ENCODE measurements at regions not wholly inside any gene's neighbourhood (a gene's known extent, or its start where the extent isn't known, plus 50 kb on each side); places are given as distances from the start of the nearest gene placed in this dataset.

DNA sequence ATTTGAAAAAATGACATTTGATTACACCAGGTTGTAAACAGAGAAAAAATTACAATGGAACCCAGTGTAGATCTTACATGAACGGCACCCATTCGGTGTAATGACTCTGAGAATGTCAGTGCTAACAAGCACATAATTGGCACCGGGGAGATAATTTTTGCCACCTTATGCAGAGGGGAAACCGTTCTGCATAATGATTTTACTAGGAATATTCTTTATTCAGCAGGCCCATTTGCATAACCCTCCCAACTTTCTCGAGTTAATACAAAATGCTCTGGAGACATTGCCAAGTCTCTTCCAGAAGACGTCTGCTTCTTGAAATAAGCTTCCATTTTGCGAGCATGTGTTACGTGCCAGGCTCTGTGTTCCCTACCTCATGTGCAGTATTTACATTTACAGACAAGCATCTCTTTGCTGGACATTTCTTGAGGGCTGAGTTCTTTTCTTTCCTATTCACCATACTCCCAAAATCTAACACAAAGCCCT, 275.8 kb downstream of the MIAT start:
- TF ChIP-seq CTCF (IDR thresholded peaks at IDR 0.05; ENCODE audit: low read depth, low read length) (no peak), EZH2phosphoT487 (IDR thresholded peaks at IDR 0.05; ENCODE audit: low read depth) (no peak)
- Histone ChIP-seq H3K36me3 (replicated peaks; ENCODE audit: low read depth, low read length) (no peaks in the 10 kb centered on the region), H3K9ac (ENCODE audit: low read length) (no peak overlapping the region), H3K27me3 (ENCODE audit: low read depth, low read length) (peaks cover 32% of the 10 kb centered on the region), H4K20me1 (ENCODE audit: insufficient read depth, low read length) (no peaks in the 10 kb centered on the region), H3K9me3 (ENCODE audit: insufficient read depth, low read length) (no peaks in the 10 kb centered on the region), H3K4me1 (ENCODE audit: low read length) (no peaks in the 10 kb centered on the region), H3K4me2 (ENCODE audit: low read length) (no peak overlapping the region), H2AFZ (ENCODE audit: low read depth, low read length) (no peak overlapping the region), H3K27ac (ENCODE audit: low read length) (no peak overlapping the region), H3K79me2 (ENCODE audit: low read length) (no peaks in the 10 kb centered on the region), H3K4me3 (ENCODE audit: low read length) (no peak overlapping the region)

DNA sequence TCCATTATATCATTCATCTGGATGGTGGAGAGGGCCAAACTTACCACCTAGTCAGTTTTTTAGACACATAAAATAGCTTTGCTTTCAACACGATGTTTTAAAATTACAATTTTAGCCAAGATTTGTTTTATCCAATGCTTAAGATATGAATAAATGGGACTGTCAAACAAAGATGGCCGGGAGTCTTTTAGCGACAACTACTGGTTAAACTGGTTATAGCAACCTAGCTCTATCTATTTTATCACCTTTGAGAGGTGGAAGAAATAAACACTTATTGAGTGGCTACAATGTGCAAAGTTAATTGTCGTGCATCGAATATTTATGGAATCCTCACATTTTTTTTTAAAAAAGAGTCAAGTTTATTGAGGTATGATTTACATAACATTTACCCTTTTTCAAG, 279.8 kb downstream of the MIAT start:
- Histone ChIP-seq H3K9me3 (ENCODE audit: insufficient read depth, low read length) (no peaks in the 10 kb centered on the region), H3K79me2 (ENCODE audit: low read length) (no peaks in the 10 kb centered on the region), H4K20me1 (ENCODE audit: insufficient read depth, low read length) (no peaks in the 10 kb centered on the region), H3K36me3 (replicated peaks; ENCODE audit: low read depth, low read length) (no peaks in the 10 kb centered on the region), H3K27me3 (ENCODE audit: low read depth, low read length) (peaks cover 18% of the 10 kb centered on the region), H3K4me3 (ENCODE audit: low read length) (no peak overlapping the region), H3K4me2 (ENCODE audit: low read length) (no peak overlapping the region), H3K4me1 (ENCODE audit: low read length) (no peaks in the 10 kb centered on the region), H3K9ac (ENCODE audit: low read length) (no peak overlapping the region), H3K27ac (ENCODE audit: low read length) (no peak overlapping the region), H2AFZ (ENCODE audit: low read depth, low read length) (no peak overlapping the region)
- TF ChIP-seq EZH2phosphoT487 (IDR thresholded peaks at IDR 0.05; ENCODE audit: low read depth) (no peak), CTCF (IDR thresholded peaks at IDR 0.05; ENCODE audit: low read depth, low read length) (peak; percentile 24)

DNA sequence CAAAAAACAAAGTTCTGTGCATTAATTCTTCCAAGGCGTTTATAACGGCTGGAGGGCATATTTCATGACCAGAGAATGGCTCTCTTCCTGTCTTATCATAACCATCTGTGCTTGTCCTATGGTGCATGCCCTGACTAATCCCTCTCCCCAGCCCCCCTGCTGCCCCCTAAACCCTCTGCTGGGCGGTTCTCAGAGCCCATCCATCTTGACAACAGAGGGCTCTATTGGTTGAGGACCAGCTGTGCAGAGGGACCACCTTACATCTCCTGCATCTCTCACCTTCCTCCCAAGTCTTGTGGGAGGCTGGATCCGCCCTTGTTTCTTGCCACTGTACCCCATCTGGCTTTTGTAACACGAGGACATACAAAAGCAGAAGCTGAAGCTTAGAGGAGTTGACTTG, 282.1 kb downstream of the MIAT start:
- Histone ChIP-seq H3K27ac (ENCODE audit: low read length) (no peak overlapping the region), H3K36me3 (replicated peaks; ENCODE audit: low read depth, low read length) (no peaks in the 10 kb centered on the region), H3K9me3 (ENCODE audit: insufficient read depth, low read length) (no peaks in the 10 kb centered on the region), H3K9ac (ENCODE audit: low read length) (no peak overlapping the region), H3K27me3 (ENCODE audit: low read depth, low read length) (peaks cover 14% of the 10 kb centered on the region), H3K4me3 (ENCODE audit: low read length) (no peak overlapping the region), H3K4me1 (ENCODE audit: low read length) (no peaks in the 10 kb centered on the region), H4K20me1 (ENCODE audit: insufficient read depth, low read length) (no peaks in the 10 kb centered on the region), H3K4me2 (ENCODE audit: low read length) (no peak overlapping the region), H3K79me2 (ENCODE audit: low read length) (no peaks in the 10 kb centered on the region), H2AFZ (ENCODE audit: low read depth, low read length) (no peak overlapping the region)
- TF ChIP-seq CTCF (IDR thresholded peaks at IDR 0.05; ENCODE audit: low read depth, low read length) (no peak), EZH2phosphoT487 (IDR thresholded peaks at IDR 0.05; ENCODE audit: low read depth) (no peak)

GRCh38 chr22:26941896-26942636, 284.7 kb downstream of the MIAT start:
- H3K4me1 ChIP-seq (ENCODE audit: low read length): no peaks in the 10 kb centered on the region
- no peak overlapping the region for H3K9ac ChIP-seq (ENCODE audit: low read length)
- H3K36me3 ChIP-seq (replicated peaks; ENCODE audit: low read depth, low read length): no peaks in the 10 kb centered on the region
- H3K27ac ChIP-seq (ENCODE audit: low read length): no peak overlapping the region
- no peak overlapping the region for H3K4me2 ChIP-seq (ENCODE audit: low read length)
- peaks cover 10% of the 10 kb centered on the region for H3K27me3 ChIP-seq (ENCODE audit: low read depth, low read length)
- H3K79me2 ChIP-seq (ENCODE audit: low read length): no peaks in the 10 kb centered on the region
- H2AFZ ChIP-seq (ENCODE audit: low read depth, low read length): no peak overlapping the region
- H4K20me1 ChIP-seq (ENCODE audit: insufficient read depth, low read length): no peaks in the 10 kb centered on the region
- H3K4me3 ChIP-seq (ENCODE audit: low read length): no peak overlapping the region
- no peaks in the 10 kb centered on the region for H3K9me3 ChIP-seq (ENCODE audit: insufficient read depth, low read length)
- no peak for TF ChIP-seq EZH2phosphoT487 (IDR thresholded peaks at IDR 0.05; ENCODE audit: low read depth)
- TF ChIP-seq CTCF (IDR thresholded peaks at IDR 0.05; ENCODE audit: low read depth, low read length): no peak
